Tibial artery (tissue), 4 donors: ENCODE measurements at regions not wholly inside any gene's neighbourhood (a gene's known extent, or its start where the extent isn't known, plus 50 kb on each side); places are given as distances from the start of the nearest gene placed in this dataset.

Experiments used
- DNase-seq, 2 donors: peaks; one replicate each; pipeline ENCODE4 v3.0.0-alpha.2; 2019
- H3K27ac ChIP-seq, 2 donors: fragments of 200-600 bp; sonication (generic) in 1 of 2; 1 replicate in 1 of 2; 2 replicates in 1 of 2; pipeline ENCODE4 v1.5.1; 2018 to 2019; ENCODE audit warnings: mild to moderate bottlenecking in 1 of 2
- H3K27me3 ChIP-seq, 2 donors: fragments of 200-600 bp; sonication (generic) in 1 of 2; one replicate each; pipeline versions ENCODE4 v1.5.1 to v1.6.0; 2016 to 2019
- H3K36me3 ChIP-seq, 3 donors: fragments of 200-600 bp; sonication (generic) in 2 of 3; one replicate each; pipeline ENCODE4 v1.5.1; 2016 to 2019; ENCODE audit warnings: mild to moderate bottlenecking in 2 of 3
- H3K4me1 ChIP-seq, 4 donors: fragments of 200-600 bp; sonication (generic) in 2 of 4; 1 replicate in 3 of 4; 2 replicates in 1 of 4; pipeline ENCODE4 v1.5.1; 2016 to 2019
- H3K4me3 ChIP-seq, 2 donors: fragments of 200-600 bp; sonication (generic) in 1 of 2; 1 replicate in 1 of 2; 2 replicates in 1 of 2; pipeline ENCODE4 v1.5.1; 2018 to 2019; ENCODE audit warnings: mild to moderate bottlenecking in 2 of 2
- H3K9me3 ChIP-seq, 3 donors: fragments of 200-600 bp; sonication (generic) in 1 of 3; one replicate each; pipeline ENCODE4 v1.5.1; 2016 to 2019
- CTCF ChIP-seq, 2 experiments: fragments of 200-600 bp in 1 of 2; fragments of 450-650 bp in 1 of 2; IDR thresholded peaks; one replicate each; pipeline ENCODE4 v1.5.1; 2017 to 2019; ENCODE audit warnings: antibody characterized with exemption in 2 of 2, mild to moderate bottlenecking in 1 of 2, moderate library complexity in 1 of 2
- intact Hi-C: fragments of 100-400 bp; cut with DNase I; formaldehyde crosslinking; loops from one replicate; pipeline ENCODE4 v1.15.0; 2023; ENCODE audit warnings: low total_unique reads

GRCh38 chr7:45456105-45456504 is 118.1 kb upstream of the ADCY1 start:
- H3K4me3 ChIP-seq = no peak overlapping the region
- no peaks in the 10 kb centered on the region for H3K36me3 ChIP-seq
- peaks cover 0 to 4% of the 10 kb centered on the region in 2 donors for H3K27me3 ChIP-seq
- DNase-seq = no peak
- H3K27ac ChIP-seq = no peak overlapping the region
- no peaks in the 10 kb centered on the region for H3K4me1 ChIP-seq
- TF ChIP-seq CTCF (IDR thresholded peaks at IDR 0.05) = no peak
- intact Hi-C loops = no loop called here
- H3K9me3 ChIP-seq = no peaks in the 10 kb centered on the region

GRCh38 chr7:45456747-45457524 is 117.2 kb upstream of the ADCY1 start:
- DNase-seq = no peak
- Histone ChIP-seq H3K4me1 (no peaks in the 10 kb centered on the region), H3K27me3 (peaks cover 0 to 4% of the 10 kb centered on the region in 2 donors), H3K4me3 (no peak overlapping the region), H3K27ac (no peak overlapping the region), H3K36me3 (no peaks in the 10 kb centered on the region), H3K9me3 (no peaks in the 10 kb centered on the region)
- no peak for TF ChIP-seq CTCF (IDR thresholded peaks at IDR 0.05)
- intact Hi-C loops = no loop called here

DNA sequence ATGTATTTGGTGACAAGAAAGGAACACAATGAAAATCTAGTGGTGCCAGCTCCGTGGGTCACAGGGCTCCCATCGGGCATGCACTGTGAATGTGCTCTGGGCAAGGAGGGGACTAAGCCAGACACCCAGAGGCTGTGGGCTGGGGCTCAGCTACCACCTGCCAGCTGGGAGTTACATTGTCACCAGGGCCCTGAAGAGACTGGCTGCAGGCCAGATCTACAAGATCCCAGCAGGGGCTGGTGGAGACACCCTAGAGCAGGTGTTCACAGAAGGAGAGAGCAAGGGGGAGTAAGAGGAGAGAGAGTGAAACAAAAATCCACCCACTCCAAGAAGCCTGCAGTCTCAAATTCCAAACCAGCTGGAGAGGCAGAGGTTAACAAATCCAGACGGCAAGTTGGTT is 116.6 kb upstream of the ADCY1 start:
- no peaks in the 10 kb centered on the region for H3K36me3 ChIP-seq
- no peak overlapping the region for H3K4me3 ChIP-seq
- intact Hi-C loops = no loop called here
- H3K9me3 ChIP-seq = no peaks in the 10 kb centered on the region
- H3K4me1 ChIP-seq = no peaks in the 10 kb centered on the region
- peaks cover 0 to 4% of the 10 kb centered on the region in 2 donors for H3K27me3 ChIP-seq
- no peak for TF ChIP-seq CTCF (IDR thresholded peaks at IDR 0.05)
- H3K27ac ChIP-seq = no peak overlapping the region
- no peak for DNase-seq

- Histone ChIP-seq H3K27ac (no peak overlapping the region), H3K27me3 (peaks cover 0 to 4% of the 10 kb centered on the region in 2 donors), H3K9me3 (peaks cover 0 to 6% (median 0%) of the 10 kb centered on the region in 3 donors), H3K36me3 (no peaks in the 10 kb centered on the region), H3K4me1 (no peaks in the 10 kb centered on the region), H3K4me3 (no peak overlapping the region)
- intact Hi-C loops = no loop called here
- DNase-seq = no peak
- no peak for TF ChIP-seq CTCF (IDR thresholded peaks at IDR 0.05)
Measured at GRCh38 chr7:45459476-45459875, 114.7 kb upstream of the ADCY1 start.

- no peak for TF ChIP-seq CTCF (IDR thresholded peaks at IDR 0.05)
- Histone ChIP-seq H3K4me1 (no peaks in the 10 kb centered on the region), H3K9me3 (peaks cover 0 to 6% (median 0%) of the 10 kb centered on the region in 3 donors), H3K27me3 (no peaks in the 10 kb centered on the region), H3K27ac (no peak overlapping the region), H3K4me3 (no peak overlapping the region), H3K36me3 (no peaks in the 10 kb centered on the region)
- intact Hi-C loops = no loop called here
- DNase-seq = no peak
Measured at GRCh38 chr7:45460379-45460778, 113.8 kb upstream of the ADCY1 start.
